Neural cell (in vitro differentiated cells): ENCODE measurements at regions not wholly inside any gene's neighbourhood (a gene's known extent, or its start where the extent isn't known, plus 50 kb on each side); places are given as distances from the start of the nearest gene placed in this dataset.

Source experiments
- H2AFZ ChIP-seq: fragments of 200-600, 300-800 bp; sonication (generic), shearing (Covaris generic); 2 replicates; pipeline ENCODE4 v1.6.0; 2014; ENCODE audit warnings: low read depth, mild to moderate bottlenecking, antibody characterized with exemption, low read length, moderate library complexity
- H3F3A ChIP-seq: fragments of 200-600 bp; shearing (Covaris generic); 2 replicates; pipeline ENCODE4 v1.6.1; 2016; ENCODE audit warnings: mild to moderate bottlenecking, moderate library complexity, mixed read lengths, antibody characterized with exemption, low read length; ENCODE audit not compliant: insufficient read depth, poor library complexity, severe bottlenecking
- H3K27ac ChIP-seq: fragments of 200-600, 300-800 bp; sonication (generic), shearing (Covaris generic); 2 replicates; pipeline ENCODE4 v1.5.1; 2014; ENCODE audit warnings: mild to moderate bottlenecking, low read length, moderate library complexity
- H3K27me3 ChIP-seq: fragments of 300-800, 200-600 bp; sonication (generic), shearing (Covaris generic); 2 replicates; pipeline ENCODE4 v1.6.0; 2014; ENCODE audit warnings: mild to moderate bottlenecking, low read depth, low read length, moderate library complexity; ENCODE audit not compliant: insufficient read depth
- H3K36me3 ChIP-seq: fragments of 300-800, 200-600 bp; sonication (generic), shearing (Covaris generic); 2 replicates; pipeline ENCODE4 v1.5.1; 2014; ENCODE audit warnings: mild to moderate bottlenecking, antibody characterized with exemption, low read length, moderate library complexity; ENCODE audit not compliant: insufficient read depth
- H3K4me2 ChIP-seq: fragments of 300-800, 200-600 bp; sonication (generic), shearing (Covaris generic); 2 replicates; pipeline ENCODE4 v1.6.0; 2014; ENCODE audit warnings: mild to moderate bottlenecking, low read length
- H3K4me3 ChIP-seq: fragments of 300-800, 200-600 bp; sonication (generic), shearing (Covaris generic); 2 replicates; pipeline ENCODE4 v1.5.1; 2014; ENCODE audit warnings: mild to moderate bottlenecking, low read length, moderate library complexity
- H3K79me2 ChIP-seq: fragments of 200-600 bp; shearing (Covaris generic); replicated peaks from 2 replicates; pipeline ENCODE4 v1.6.0; 2014; ENCODE audit warnings: mild to moderate bottlenecking, low read length, moderate library complexity; ENCODE audit not compliant: insufficient read depth
- H3K9ac ChIP-seq: fragments of 300-800, 200-600 bp; sonication (generic), shearing (Covaris generic); 2 replicates; pipeline ENCODE4 v1.6.1; 2016; ENCODE audit warnings: mild to moderate bottlenecking, low read length, mixed read lengths
- H3K9me2 ChIP-seq: fragments of 200-600 bp; shearing (Covaris generic); 2 replicates; pipeline ENCODE4 v1.6.1; 2016; ENCODE audit warnings: mild to moderate bottlenecking, low read length, mixed read lengths; ENCODE audit not compliant: insufficient read depth
- H3K9me3 ChIP-seq: fragments of 200-600, 300-800 bp; sonication (generic), shearing (Covaris generic); 2 replicates; pipeline ENCODE4 v1.6.1; 2016; ENCODE audit warnings: mild to moderate bottlenecking, mixed run types, low read length, moderate library complexity, mixed read lengths
- H4K20me1 ChIP-seq: fragments of 200-600 bp; shearing (Covaris generic); 2 replicates; pipeline ENCODE4 v1.6.1; 2016; ENCODE audit warnings: mild to moderate bottlenecking, mixed run types; ENCODE audit not compliant: insufficient read depth
- CTCF ChIP-seq: fragments of 450-650 bp; IDR thresholded peaks from 2 replicates; pipeline ENCODE4 v1.5.1; 2014; ENCODE audit warnings: antibody characterized with exemption, mild to moderate bottlenecking, moderate library complexity; ENCODE audit not compliant: poor library complexity, severe bottlenecking
- EP300 ChIP-seq: fragments of 450-650 bp; conservative IDR thresholded peaks from 2 replicates; pipeline ENCODE4 v1.6.1; 2014; ENCODE audit warnings: antibody characterized with exemption, mild to moderate bottlenecking, moderate library complexity; ENCODE audit not compliant: poor library complexity, severe bottlenecking
- EZH2 ChIP-seq: fragments of 200-600, 300-800 bp; shearing (Covaris generic), sonication (generic); IDR thresholded peaks from 2 replicates; pipeline ENCODE4 v1.6.1; 2014; ENCODE audit warnings: antibody characterized with exemption, low read length, borderline replicate concordance, mild to moderate bottlenecking; ENCODE audit not compliant: insufficient read depth, poor library complexity, severe bottlenecking
- MXI1 ChIP-seq: fragments of 450-650 bp; conservative IDR thresholded peaks from 2 replicates; pipeline ENCODE4 v1.6.1; 2014; ENCODE audit warnings: antibody characterized with exemption, mild to moderate bottlenecking; ENCODE audit not compliant: poor library complexity, severe bottlenecking
- POLR2AphosphoS5 ChIP-seq: IDR thresholded peaks from 2 replicates; pipeline ENCODE4 v1.6.1; 2012
- RAD21 ChIP-seq: fragments of 450-650 bp; conservative IDR thresholded peaks from 2 replicates; pipeline ENCODE4 v1.6.1; 2014; ENCODE audit warnings: antibody characterized with exemption, mild to moderate bottlenecking, moderate library complexity
- REST ChIP-seq: IDR thresholded peaks from 2 replicates; pipeline ENCODE4 v1.6.1; 2012; ENCODE audit warnings: borderline replicate concordance
- SMC3 ChIP-seq: fragments of 450-650 bp; conservative IDR thresholded peaks from 2 replicates; pipeline ENCODE4 v1.6.1; 2014; ENCODE audit warnings: antibody characterized with exemption, mild to moderate bottlenecking, moderate library complexity; ENCODE audit not compliant: poor library complexity
- TAF1 ChIP-seq: IDR thresholded peaks from 2 replicates; pipeline ENCODE4 v1.6.1; 2012; ENCODE audit warnings: low read depth

- no peak overlapping the region for H3K9ac ChIP-seq
- H3K9me2 ChIP-seq: no peaks in the 10 kb centered on the region
- H2AFZ ChIP-seq: no peak overlapping the region
- no peaks in the 10 kb centered on the region for H3K79me2 ChIP-seq
- no peaks in the 10 kb centered on the region for H3K36me3 ChIP-seq
- no peak overlapping the region for H3K27ac ChIP-seq
- H3K27me3 ChIP-seq: no peaks in the 10 kb centered on the region
- H3K9me3 ChIP-seq: no peaks in the 10 kb centered on the region
- no peak overlapping the region for H3K4me3 ChIP-seq
- TF ChIP-seq SMC3 (no peak), POLR2AphosphoS5 (no peak)
- no peaks in the 10 kb centered on the region for H4K20me1 ChIP-seq
- H3K4me2 ChIP-seq: no peak overlapping the region
- no peaks in the 10 kb centered on the region for H3F3A ChIP-seq
These were observed 127.4 kb upstream of the ZSWIM2 start for GRCh38 chr2:186976329-186976728.

GRCh38 chr2:186972281-186972970 is 123.5 kb upstream of the ZSWIM2 start:
- Histone ChIP-seq H3K36me3 (no peaks in the 10 kb centered on the region), H2AFZ (no peak overlapping the region), H3K4me3 (no peak overlapping the region), H3K79me2 (no peaks in the 10 kb centered on the region), H3K4me2 (no peak overlapping the region), H3K27ac (no peak overlapping the region), H3K9me2 (no peaks in the 10 kb centered on the region), H3F3A (no peaks in the 10 kb centered on the region), H3K9me3 (no peaks in the 10 kb centered on the region), H3K9ac (no peak overlapping the region), H4K20me1 (no peaks in the 10 kb centered on the region), H3K27me3 (no peaks in the 10 kb centered on the region)
- TF ChIP-seq TAF1 (no peak), POLR2AphosphoS5 (no peak), SMC3 (no peak), EP300 (no peak), CTCF (no peak), EZH2 (no peak), RAD21 (no peak), MXI1 (no peak), REST (no peak)
